Brain microvascular endothelial cell (primary cell): ENCODE measurements at regions not wholly inside any gene's neighbourhood (a gene's known extent, or its start where the extent isn't known, plus 50 kb on each side); places are given as distances from the start of the nearest gene placed in this dataset.

Experiments used
- DNase-seq: peaks from one replicate; pipeline ENCODE4 v3.0.0-alpha.2; 2020
- H3K27ac ChIP-seq: fragments of 250-450 bp; sonication (Bioruptor Pico); 2 replicates; pipeline ENCODE4 v1.5.1; 2020; ENCODE audit warnings: mild to moderate bottlenecking, moderate library complexity
- H3K27me3 ChIP-seq: fragments of 250-450 bp; sonication (Bioruptor Pico); replicated peaks from 2 replicates; pipeline ENCODE4 v1.5.1; 2020; ENCODE audit warnings: mild to moderate bottlenecking
- H3K36me3 ChIP-seq: fragments of 250-450 bp; sonication (Bioruptor Pico); replicated peaks from 2 replicates; pipeline ENCODE4 v1.5.1; 2020; ENCODE audit warnings: mild to moderate bottlenecking
- H3K4me3 ChIP-seq: 2 replicates; pipeline ENCODE4 v1.5.1; 2011; ENCODE audit warnings: low read depth, mild to moderate bottlenecking, control low read depth, low read length, moderate library complexity
- in situ Hi-C: cut with HindIII; loops from 2 replicates; pipeline ENCODE4 v1.10.0; 2017; ENCODE audit warnings: low sequenced_read_pairs, low pct_ligation_motif_present
- TF ChIP-seq, protein P1 (sequence below): IDR thresholded peaks from 2 replicates; pipeline ENCODE4 v1.5.1; 2011; ENCODE audit warnings: low read depth, mild to moderate bottlenecking, moderate library complexity, low read length, control low read depth, inconsistent platforms; ENCODE audit errors: missing control alignments

GRCh38 chrX:122187069-122187713, 996.9 kb upstream of the GRIA3 start:
- in situ Hi-C loops = no loop called here
- no peaks in the 10 kb centered on the region for H3K27me3 ChIP-seq
- TF ChIP-seq, protein P1, sequence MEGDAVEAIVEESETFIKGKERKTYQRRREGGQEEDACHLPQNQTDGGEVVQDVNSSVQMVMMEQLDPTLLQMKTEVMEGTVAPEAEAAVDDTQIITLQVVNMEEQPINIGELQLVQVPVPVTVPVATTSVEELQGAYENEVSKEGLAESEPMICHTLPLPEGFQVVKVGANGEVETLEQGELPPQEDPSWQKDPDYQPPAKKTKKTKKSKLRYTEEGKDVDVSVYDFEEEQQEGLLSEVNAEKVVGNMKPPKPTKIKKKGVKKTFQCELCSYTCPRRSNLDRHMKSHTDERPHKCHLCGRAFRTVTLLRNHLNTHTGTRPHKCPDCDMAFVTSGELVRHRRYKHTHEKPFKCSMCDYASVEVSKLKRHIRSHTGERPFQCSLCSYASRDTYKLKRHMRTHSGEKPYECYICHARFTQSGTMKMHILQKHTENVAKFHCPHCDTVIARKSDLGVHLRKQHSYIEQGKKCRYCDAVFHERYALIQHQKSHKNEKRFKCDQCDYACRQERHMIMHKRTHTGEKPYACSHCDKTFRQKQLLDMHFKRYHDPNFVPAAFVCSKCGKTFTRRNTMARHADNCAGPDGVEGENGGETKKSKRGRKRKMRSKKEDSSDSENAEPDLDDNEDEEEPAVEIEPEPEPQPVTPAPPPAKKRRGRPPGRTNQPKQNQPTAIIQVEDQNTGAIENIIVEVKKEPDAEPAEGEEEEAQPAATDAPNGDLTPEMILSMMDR = no peak
- H3K4me3 ChIP-seq = no peak overlapping the region
- no peak overlapping the region for H3K27ac ChIP-seq
- H3K36me3 ChIP-seq = no peaks in the 10 kb centered on the region
- no peak for DNase-seq

DNA sequence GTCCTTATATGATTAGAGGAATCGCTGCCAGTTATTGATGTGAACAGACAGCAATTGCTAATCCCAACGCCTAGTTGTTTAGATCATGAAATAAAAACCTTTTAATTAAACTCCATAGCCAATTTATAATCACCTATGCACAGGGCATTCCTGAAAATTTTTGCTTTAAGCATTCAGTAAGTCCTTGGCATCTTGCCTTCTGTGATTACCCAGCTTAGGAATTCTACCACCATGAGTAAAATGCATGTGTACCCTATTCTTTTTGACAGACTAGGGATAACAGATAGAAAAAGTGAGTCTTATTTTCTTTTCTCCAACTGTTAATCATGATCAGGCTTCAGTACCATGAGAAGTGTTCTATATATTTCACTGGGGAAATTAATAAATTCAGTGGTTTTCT, 995.3 kb upstream of the GRIA3 start:
- DNase-seq = no peak
- Histone ChIP-seq H3K27ac (no peak overlapping the region), H3K27me3 (no peaks in the 10 kb centered on the region), H3K36me3 (no peaks in the 10 kb centered on the region), H3K4me3 (no peak overlapping the region)
- TF ChIP-seq, protein P1 = no peak
- in situ Hi-C loops = no loop called here

DNA sequence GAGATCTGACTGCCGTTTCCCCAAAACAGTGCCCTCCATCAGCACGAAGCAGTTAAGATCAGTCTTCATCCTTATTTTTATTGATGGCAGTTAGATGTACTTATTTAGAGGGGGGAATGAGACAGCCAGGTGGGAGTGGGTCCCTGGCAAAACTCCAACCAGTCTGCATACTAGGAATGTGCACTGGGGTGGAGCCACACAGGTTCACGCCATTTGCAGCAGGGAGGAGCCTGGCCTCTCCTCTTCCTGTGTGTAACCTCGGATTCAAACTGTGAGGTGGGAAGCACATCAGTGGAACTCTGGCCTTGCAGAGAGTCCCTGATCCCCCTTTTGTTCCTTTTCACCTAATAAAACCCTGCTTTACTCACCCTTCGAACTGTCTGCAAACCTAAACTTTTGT, 987.7 kb upstream of the GRIA3 start:
- H3K27ac ChIP-seq = no peak overlapping the region
- DNase-seq = no peak
- TF ChIP-seq, protein P1 = no peak
- no peaks in the 10 kb centered on the region for H3K27me3 ChIP-seq
- in situ Hi-C loops = no loop called here
- no peak overlapping the region for H3K4me3 ChIP-seq
- H3K36me3 ChIP-seq = no peaks in the 10 kb centered on the region

DNA sequence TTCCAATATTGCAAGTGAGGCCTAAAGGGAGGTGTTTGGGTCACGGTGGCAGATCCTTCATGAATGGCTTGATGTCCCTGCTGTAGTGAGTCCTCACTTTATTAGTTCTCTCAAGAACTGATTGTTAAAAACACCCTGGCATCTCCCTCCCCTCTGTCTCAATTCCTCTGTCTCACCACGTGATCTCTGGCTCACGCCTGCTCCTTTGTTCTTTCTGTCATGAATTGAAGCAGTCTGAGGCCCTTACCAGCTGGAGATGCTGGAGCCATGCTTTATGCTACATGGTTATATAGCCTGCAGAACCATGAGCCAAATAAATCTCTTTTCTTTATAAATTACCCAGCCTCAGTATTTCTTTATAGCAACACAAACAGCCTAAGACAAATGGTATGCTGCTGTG, 980.7 kb upstream of the GRIA3 start:
- in situ Hi-C loops = no loop called here
- TF ChIP-seq, protein P1 = no peak
- Histone ChIP-seq H3K4me3 (no peak overlapping the region), H3K36me3 (no peaks in the 10 kb centered on the region), H3K27me3 (no peaks in the 10 kb centered on the region), H3K27ac (no peak overlapping the region)
- DNase-seq = no peak

DNA sequence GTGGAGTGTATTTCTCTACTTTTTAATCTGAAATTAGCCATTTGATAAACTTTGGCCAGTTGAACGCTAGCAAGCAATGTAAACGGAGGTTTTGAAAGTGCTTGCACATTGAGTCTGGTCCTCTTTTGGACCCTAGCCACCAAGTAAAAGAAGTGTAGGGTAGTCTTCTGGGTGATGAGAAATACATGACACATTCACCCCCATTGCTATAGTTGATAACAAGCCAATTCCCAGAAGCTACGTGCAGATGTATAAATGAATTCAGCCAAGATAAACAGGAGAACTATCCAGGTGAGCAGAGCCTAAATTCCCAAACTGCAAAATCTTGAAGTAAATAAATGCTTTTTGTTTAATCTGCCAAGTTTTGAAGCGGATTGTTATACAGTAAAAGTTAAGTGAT, 965.4 kb upstream of the GRIA3 start:
- DNase-seq = no peak
- in situ Hi-C loops = no loop called here

More for the DNA sequence above, 965.4 kb upstream of the GRIA3 start:
- Histone ChIP-seq H3K4me3 (no peak overlapping the region), H3K27ac (no peak overlapping the region), H3K27me3 (no peaks in the 10 kb centered on the region), H3K36me3 (no peaks in the 10 kb centered on the region)
- TF ChIP-seq, protein P1 = no peak
